Subcutaneous abdominal adipose tissue (tissue), 5 donors: ENCODE measurements at regions not wholly inside any gene's neighbourhood (a gene's known extent, or its start where the extent isn't known, plus 50 kb on each side); places are given as distances from the start of the nearest gene placed in this dataset.

Experiments used
- H3K27ac ChIP-seq: one replicate; pipeline ENCODE4 v1.7.0; 2013; ENCODE audit warnings: low read depth, mild to moderate bottlenecking, inconsistent platforms, low read length, moderate library complexity
- H3K27me3 ChIP-seq, 5 donors: one replicate each; pipeline ENCODE4 v1.7.0; 2013; ENCODE audit warnings: low read length in 5 of 5, inconsistent platforms in 1 of 5; ENCODE audit not compliant: control insufficient read depth in 5 of 5, insufficient read depth in 4 of 5
- H3K36me3 ChIP-seq, 5 donors: one replicate each; pipeline ENCODE4 v1.7.0; 2013; ENCODE audit warnings: low read length in 5 of 5; ENCODE audit not compliant: control insufficient read depth in 5 of 5, insufficient read depth in 5 of 5
- H3K4me1 ChIP-seq, 5 donors: one replicate each; pipeline ENCODE4 v1.7.0; 2013; ENCODE audit warnings: low read length in 5 of 5, mild to moderate bottlenecking in 3 of 5, moderate library complexity in 1 of 5; ENCODE audit not compliant: control insufficient read depth in 5 of 5, insufficient read depth in 5 of 5
- H3K4me3 ChIP-seq, 5 donors: one replicate each; pipeline ENCODE4 v1.7.0; 2013; ENCODE audit warnings: low read length in 5 of 5, low read depth in 1 of 5
- H3K9ac ChIP-seq, 5 donors: one replicate each; pipeline ENCODE4 v1.7.0; 2013; ENCODE audit warnings: low read length in 5 of 5, mild to moderate bottlenecking in 4 of 5, moderate library complexity in 3 of 5
- H3K9me3 ChIP-seq, 5 donors: one replicate each; pipeline ENCODE4 v1.7.0; 2013; ENCODE audit warnings: low read length in 5 of 5; ENCODE audit not compliant: control insufficient read depth in 5 of 5
- donor health status: healthy.
- donor health status: healthy.
- donor health status: healthy.
- donor health status: healthy.
- donor health status: healthy.

- Histone ChIP-seq H3K27ac (no peak overlapping the region), H3K4me1 (no peaks in the 10 kb centered on the region), H3K36me3 (no peaks in the 10 kb centered on the region), H3K27me3 (no peaks in the 10 kb centered on the region), H3K4me3 (peak overlapping the region in 1 of 5 donors; percentile 2), H3K9ac (no peak overlapping the region), H3K9me3 (peaks cover 0 to 14% (median 4%) of the 10 kb centered on the region in 5 donors)
Observed at GRCh38 chr10:30256084-30256483, 93.0 kb downstream of the MTPAP start.

GRCh38 chr10:30254926-30255325 is 94.2 kb downstream of the MTPAP start:
- no peaks in the 10 kb centered on the region for H3K27me3 ChIP-seq
- H3K36me3 ChIP-seq = no peaks in the 10 kb centered on the region
- H3K9me3 ChIP-seq = peaks cover 0 to 14% (median 4%) of the 10 kb centered on the region in 5 donors
- no peak overlapping the region for H3K27ac ChIP-seq
- H3K4me3 ChIP-seq = no peak overlapping the region
- H3K9ac ChIP-seq = no peak overlapping the region
- H3K4me1 ChIP-seq = no peaks in the 10 kb centered on the region

GRCh38 chr10:30248728-30249127 is 100.3 kb downstream of the MTPAP start:
- H3K4me1 ChIP-seq = no peaks in the 10 kb centered on the region
- H3K36me3 ChIP-seq = no peaks in the 10 kb centered on the region
- no peak overlapping the region for H3K4me3 ChIP-seq
- H3K27ac ChIP-seq = no peak overlapping the region
- H3K9me3 ChIP-seq = peaks cover 0 to 6% (median 0%) of the 10 kb centered on the region in 5 donors
- no peaks in the 10 kb centered on the region for H3K27me3 ChIP-seq
- H3K9ac ChIP-seq = no peak overlapping the region

- no peaks in the 10 kb centered on the region for H3K27me3 ChIP-seq
- H3K4me1 ChIP-seq = no peaks in the 10 kb centered on the region
- no peak overlapping the region for H3K27ac ChIP-seq
- H3K4me3 ChIP-seq = no peak overlapping the region
- no peaks in the 10 kb centered on the region for H3K36me3 ChIP-seq
- no peak overlapping the region for H3K9ac ChIP-seq
- H3K9me3 ChIP-seq = no peaks in the 10 kb centered on the region
Observed at GRCh38 chr10:30247704-30248103, 101.4 kb downstream of the MTPAP start.

GRCh38 chr10:30241422-30242110 is 107.5 kb downstream of the MTPAP start:
- Histone ChIP-seq H3K27me3 (no peaks in the 10 kb centered on the region), H3K9me3 (no peaks in the 10 kb centered on the region), H3K36me3 (no peaks in the 10 kb centered on the region), H3K27ac (no peak overlapping the region), H3K4me1 (peaks cover 0 to 17% (median 0%) of the 10 kb centered on the region in 5 donors), H3K9ac (no peak overlapping the region), H3K4me3 (no peak overlapping the region)

- Histone ChIP-seq H3K27ac (no peak overlapping the region), H3K9me3 (no peaks in the 10 kb centered on the region)
Observed at GRCh38 chr10:30238836-30239235, 110.2 kb downstream of the MTPAP start.

GRCh38 chr10:30233186-30233959 is 115.7 kb downstream of the MTPAP start:
- Histone ChIP-seq H3K36me3 (no peaks in the 10 kb centered on the region), H3K4me3 (no peak overlapping the region), H3K9ac (no peak overlapping the region), H3K27ac (no peak overlapping the region), H3K27me3 (no peaks in the 10 kb centered on the region), H3K4me1 (peaks cover 0 to 11% (median 6%) of the 10 kb centered on the region in 5 donors), H3K9me3 (no peaks in the 10 kb centered on the region)

More at GRCh38 chr10:30238836-30239235, 110.2 kb downstream of the MTPAP start:
- no peak overlapping the region for H3K4me3 ChIP-seq
- no peaks in the 10 kb centered on the region for H3K36me3 ChIP-seq
- H3K9ac ChIP-seq = no peak overlapping the region
- peaks cover 0 to 17% (median 0%) of the 10 kb centered on the region in 5 donors for H3K4me1 ChIP-seq
- H3K27me3 ChIP-seq = no peaks in the 10 kb centered on the region

GRCh38 chr10:30231709-30232108 is 117.4 kb downstream of the MTPAP start:
- H3K9me3 ChIP-seq = no peaks in the 10 kb centered on the region
- no peaks in the 10 kb centered on the region for H3K27me3 ChIP-seq
- no peak overlapping the region for H3K9ac ChIP-seq
- no peak overlapping the region for H3K27ac ChIP-seq
- no peak overlapping the region for H3K4me3 ChIP-seq
- peaks cover 0 to 12% (median 7%) of the 10 kb centered on the region in 5 donors for H3K4me1 ChIP-seq
- no peaks in the 10 kb centered on the region for H3K36me3 ChIP-seq

- Histone ChIP-seq H3K27ac (no peak overlapping the region), H3K9me3 (no peaks in the 10 kb centered on the region), H3K27me3 (no peaks in the 10 kb centered on the region), H3K36me3 (no peaks in the 10 kb centered on the region), H3K9ac (no peak overlapping the region), H3K4me3 (no peak overlapping the region), H3K4me1 (peaks cover 0 to 12% (median 7%) of the 10 kb centered on the region in 5 donors)
Observed at GRCh38 chr10:30231071-30231652, 117.9 kb downstream of the MTPAP start.

GRCh38 chr10:30229536-30229935 is 119.5 kb downstream of the MTPAP start:
- H3K4me1 ChIP-seq = peaks cover 0 to 12% (median 7%) of the 10 kb centered on the region in 5 donors
- no peaks in the 10 kb centered on the region for H3K27me3 ChIP-seq

More at GRCh38 chr10:30229536-30229935, 119.5 kb downstream of the MTPAP start:
- no peak overlapping the region for H3K27ac ChIP-seq
- H3K9me3 ChIP-seq = no peaks in the 10 kb centered on the region
- no peak overlapping the region for H3K4me3 ChIP-seq
- no peaks in the 10 kb centered on the region for H3K36me3 ChIP-seq
- H3K9ac ChIP-seq = no peak overlapping the region
